OCI-LY1 (cell line): ENCODE measurements at regions not wholly inside any gene's neighbourhood (a gene's known extent, or its start where the extent isn't known, plus 50 kb on each side); places are given as distances from the start of the nearest gene placed in this dataset.

Experiments
- H2AFZ ChIP-seq: fragments of 200-600 bp; sonication (generic), shearing (Covaris generic); 2 replicates; pipeline ENCODE4 v1.6.0; 2014; ENCODE audit warnings: antibody characterized with exemption, mild to moderate bottlenecking, low read length
- H3F3A ChIP-seq: fragments of 200-600 bp; sonication (generic), shearing (Covaris generic); 2 replicates; pipeline ENCODE4 v1.6.0; 2014; ENCODE audit warnings: mild to moderate bottlenecking, antibody characterized with exemption, low read length, moderate library complexity; ENCODE audit not compliant: insufficient read depth
- H3K27ac ChIP-seq: fragments of 200-600 bp; sonication (generic); 2 replicates; pipeline ENCODE4 v1.5.1; 2014; ENCODE audit warnings: low read length, mixed run types, mild to moderate bottlenecking, low read depth; ENCODE audit not compliant: poor library complexity, severe bottlenecking
- H3K27me3 ChIP-seq: fragments of 200-600 bp; sonication (generic); 2 replicates; pipeline ENCODE4 v1.6.0; 2014; ENCODE audit warnings: antibody characterized with exemption, mild to moderate bottlenecking, low read length, moderate library complexity; ENCODE audit not compliant: insufficient read depth
- H3K36me3 ChIP-seq: fragments of 200-600 bp; sonication (generic); 2 replicates; pipeline ENCODE4 v1.6.1; 2014; ENCODE audit warnings: mild to moderate bottlenecking, antibody characterized with exemption, low read length, moderate library complexity, mixed read lengths; ENCODE audit not compliant: insufficient read depth
- H3K4me1 ChIP-seq: fragments of 200-600 bp; sonication (generic); 2 replicates; pipeline ENCODE4 v1.5.1; 2014; ENCODE audit warnings: mild to moderate bottlenecking, low read length, moderate library complexity; ENCODE audit not compliant: insufficient read depth, severe bottlenecking
- H3K4me2 ChIP-seq: fragments of 200-600 bp; sonication (generic), shearing (Covaris generic); 2 replicates; pipeline ENCODE4 v1.6.1; 2014; ENCODE audit warnings: low read length
- H3K4me3 ChIP-seq: fragments of 200-600 bp; sonication (generic); 2 replicates; pipeline ENCODE4 v1.5.1; 2014; ENCODE audit warnings: low read length, low read depth, mild to moderate bottlenecking, mixed read lengths; ENCODE audit not compliant: poor library complexity, severe bottlenecking
- H3K79me2 ChIP-seq: fragments of 200-600 bp; shearing (Covaris generic); 2 replicates; pipeline ENCODE4 v1.6.1; 2016; ENCODE audit warnings: mixed run types, low read length, mixed read lengths; ENCODE audit not compliant: insufficient read depth
- H3K9ac ChIP-seq: fragments of 200-600 bp; sonication (generic), shearing (Covaris generic); 2 replicates; pipeline ENCODE4 v1.6.1; 2014; ENCODE audit warnings: mild to moderate bottlenecking, low read length, mixed read lengths
- H3K9me2 ChIP-seq: fragments of 200-600 bp; sonication (generic), shearing (Covaris generic); 2 replicates; pipeline ENCODE4 v1.6.1; 2014; ENCODE audit warnings: low read depth, mild to moderate bottlenecking, low read length, mixed read lengths
- H3K9me3 ChIP-seq: fragments of 200-600 bp; shearing (Covaris generic); 2 replicates; pipeline ENCODE4 v1.6.1; 2014; ENCODE audit warnings: low read length, mixed read lengths
- H4K20me1 ChIP-seq: fragments of 200-600 bp; sonication (generic), shearing (Covaris generic); 2 replicates; pipeline ENCODE4 v1.6.0; 2016; ENCODE audit warnings: mild to moderate bottlenecking, low read length; ENCODE audit not compliant: insufficient read depth
- CTCF ChIP-seq: fragments of 200-600 bp; sonication (generic), shearing (Covaris generic); IDR thresholded peaks from 2 replicates; pipeline ENCODE4 v1.5.1; 2017; ENCODE audit warnings: mild to moderate bottlenecking, antibody characterized with exemption, low read length, moderate library complexity, mixed read lengths
- EZH2 ChIP-seq: fragments of 200-600 bp; sonication (generic), shearing (Covaris generic); IDR thresholded peaks from 2 replicates; pipeline ENCODE4 v1.8.0; 2017; ENCODE audit warnings: borderline replicate concordance, mixed run types, mild to moderate bottlenecking, antibody characterized with exemption, low read length, moderate library complexity, mixed read lengths

GRCh38 chr14:62002642-62003041, 240.4 kb downstream of the SNAPC1 start:
- no peaks in the 10 kb centered on the region for H3K27me3 ChIP-seq
- H3K4me2 ChIP-seq: no peak overlapping the region
- no peaks in the 10 kb centered on the region for H3K79me2 ChIP-seq
- H3K4me1 ChIP-seq: no peaks in the 10 kb centered on the region
- TF ChIP-seq CTCF: no peak
- no peak for TF ChIP-seq EZH2
- H3F3A ChIP-seq: no peaks in the 10 kb centered on the region
- H3K9ac ChIP-seq: no peak overlapping the region
- no peak overlapping the region for H3K4me3 ChIP-seq
- no peaks in the 10 kb centered on the region for H4K20me1 ChIP-seq
- H3K27ac ChIP-seq: no peak overlapping the region
- no peaks in the 10 kb centered on the region for H3K9me2 ChIP-seq
- H2AFZ ChIP-seq: no peak overlapping the region
- H3K9me3 ChIP-seq: no peaks in the 10 kb centered on the region
- no peaks in the 10 kb centered on the region for H3K36me3 ChIP-seq

DNA sequence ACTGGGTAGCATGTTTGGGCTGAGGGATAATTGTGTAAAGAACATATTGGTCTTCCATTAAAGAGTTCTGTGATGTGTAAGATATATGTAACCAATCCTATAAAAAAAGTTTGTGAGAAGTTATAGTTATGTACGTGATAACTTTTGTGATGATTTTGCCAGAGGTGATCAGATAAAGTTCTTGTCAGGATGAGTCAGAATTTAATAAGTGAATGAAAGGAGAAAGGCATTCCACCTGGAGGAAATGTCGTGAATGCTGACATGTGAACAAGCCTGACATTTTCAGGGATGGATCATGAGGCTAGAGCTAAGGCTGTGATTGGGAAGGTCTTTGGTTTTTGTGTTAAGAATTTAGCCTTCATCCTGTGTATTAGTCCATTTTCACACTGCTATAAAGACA, 241.5 kb downstream of the SNAPC1 start:
- Histone ChIP-seq H3K9ac (no peak overlapping the region), H3K4me1 (no peaks in the 10 kb centered on the region), H3K4me3 (no peak overlapping the region), H3K4me2 (no peak overlapping the region), H3K36me3 (no peaks in the 10 kb centered on the region), H3K79me2 (no peaks in the 10 kb centered on the region), H3K9me2 (no peaks in the 10 kb centered on the region), H3K27ac (no peak overlapping the region), H3K27me3 (no peaks in the 10 kb centered on the region), H2AFZ (no peak overlapping the region), H3K9me3 (no peaks in the 10 kb centered on the region), H4K20me1 (no peaks in the 10 kb centered on the region), H3F3A (no peaks in the 10 kb centered on the region)
- TF ChIP-seq EZH2: no peak
- TF ChIP-seq CTCF: no peak

DNA sequence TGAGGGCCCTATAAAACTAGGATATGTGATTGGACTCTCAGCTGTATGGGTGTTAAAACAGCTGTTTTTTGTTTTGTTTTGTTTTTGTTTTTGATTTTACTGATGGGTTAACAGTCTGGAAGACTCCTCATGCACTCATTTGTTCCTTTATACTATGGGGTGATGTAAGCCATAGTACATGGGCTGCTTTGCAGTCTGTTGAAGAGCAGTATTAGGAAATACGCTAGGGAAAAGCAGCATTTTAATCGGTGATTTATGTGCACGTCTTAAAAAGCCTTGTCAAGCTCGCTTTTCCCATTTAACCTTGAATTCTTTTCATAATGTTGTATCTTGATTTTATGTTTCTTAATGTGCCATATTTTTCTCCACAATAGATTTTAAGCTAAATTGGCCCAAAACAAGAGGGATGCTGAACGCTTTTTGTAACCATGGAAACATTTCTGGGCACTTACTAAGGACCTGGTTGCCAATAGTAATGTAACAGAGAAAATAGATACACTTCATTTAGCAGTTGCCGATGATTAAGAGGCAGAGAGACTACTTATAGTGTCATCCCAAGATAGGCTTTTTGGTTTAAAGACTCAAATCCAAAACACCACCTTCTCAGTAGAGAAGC, 244.0 kb downstream of the SNAPC1 start:
- no peaks in the 10 kb centered on the region for H3K4me1 ChIP-seq
- no peaks in the 10 kb centered on the region for H3K9me3 ChIP-seq
- TF ChIP-seq EZH2: no peak
- no peak overlapping the region for H3K4me3 ChIP-seq
- no peak overlapping the region for H3K4me2 ChIP-seq
- H3K9ac ChIP-seq: no peak overlapping the region
- H3K27me3 ChIP-seq: no peaks in the 10 kb centered on the region
- H2AFZ ChIP-seq: no peak overlapping the region
- no peaks in the 10 kb centered on the region for H3K79me2 ChIP-seq
- no peaks in the 10 kb centered on the region for H3F3A ChIP-seq
- no peak overlapping the region for H3K27ac ChIP-seq
- H4K20me1 ChIP-seq: no peaks in the 10 kb centered on the region
- no peaks in the 10 kb centered on the region for H3K9me2 ChIP-seq
- H3K36me3 ChIP-seq: no peaks in the 10 kb centered on the region

- no peak overlapping the region for H2AFZ ChIP-seq
- no peaks in the 10 kb centered on the region for H3K36me3 ChIP-seq
- no peaks in the 10 kb centered on the region for H3K4me1 ChIP-seq
- H3K79me2 ChIP-seq: no peaks in the 10 kb centered on the region
- no peaks in the 10 kb centered on the region for H4K20me1 ChIP-seq
- H3K9ac ChIP-seq: no peak overlapping the region
- no peaks in the 10 kb centered on the region for H3F3A ChIP-seq
- TF ChIP-seq CTCF (no peak), EZH2 (no peak)
- no peak overlapping the region for H3K4me2 ChIP-seq
- H3K27me3 ChIP-seq: no peaks in the 10 kb centered on the region
- no peak overlapping the region for H3K4me3 ChIP-seq
- H3K27ac ChIP-seq: no peak overlapping the region
- H3K9me3 ChIP-seq: no peaks in the 10 kb centered on the region
- no peaks in the 10 kb centered on the region for H3K9me2 ChIP-seq
Observed at GRCh38 chr14:62015243-62015642, 253.0 kb downstream of the SNAPC1 start.
